Hepatic stellate cell (primary cell): ENCODE measurements at regions not wholly inside any gene's neighbourhood (a gene's known extent, or its start where the extent isn't known, plus 50 kb on each side); places are given as distances from the start of the nearest gene placed in this dataset.
"Not testable (repeated sequence)": the region's sequence is repeated elsewhere in the genome, so short reads cannot be mapped to it uniquely, and the experiment has no call there.

Source experiments
- DNase-seq: peaks from one replicate; pipeline ENCODE4 v3.0.0; 2011; ENCODE audit warnings: low spot score

DNA sequence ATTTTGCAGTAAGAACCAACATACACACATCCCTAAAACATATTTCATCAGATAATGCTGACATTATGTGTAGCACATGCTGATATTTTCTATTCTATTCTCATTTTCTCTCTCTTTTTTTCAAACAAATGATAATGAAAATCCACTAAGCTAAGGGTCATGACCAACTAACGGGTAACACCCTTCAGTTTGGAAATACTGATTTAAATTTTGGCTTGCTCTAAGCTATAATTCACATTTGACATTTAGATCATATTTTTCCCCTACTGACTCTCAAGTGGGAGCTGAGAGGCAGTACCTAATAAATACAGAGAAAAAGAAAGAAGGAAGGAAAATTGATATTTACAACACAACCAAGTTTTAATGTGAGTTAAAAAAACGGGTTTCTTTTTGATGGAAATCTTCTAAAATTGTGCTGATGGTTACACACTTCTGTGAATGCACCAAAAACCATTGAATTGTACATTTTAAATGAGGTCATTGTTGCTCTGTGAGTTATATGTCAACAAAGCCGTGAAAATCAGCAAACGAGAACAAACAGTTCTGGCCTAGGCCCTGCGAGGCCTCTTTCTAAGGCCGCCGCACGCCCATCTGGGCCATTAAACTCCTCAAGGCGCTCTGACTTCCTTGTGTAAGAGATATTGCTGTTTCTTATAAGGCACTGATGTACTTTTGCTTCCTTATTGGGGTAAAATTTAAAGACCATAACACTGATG, 124.2 kb downstream of the GALR1 start:
- no peak for DNase-seq

- DNase-seq = no peak
These were observed 124.8 kb downstream of the GALR1 start for GRCh38 chr18:77374446-77374805.

DNA sequence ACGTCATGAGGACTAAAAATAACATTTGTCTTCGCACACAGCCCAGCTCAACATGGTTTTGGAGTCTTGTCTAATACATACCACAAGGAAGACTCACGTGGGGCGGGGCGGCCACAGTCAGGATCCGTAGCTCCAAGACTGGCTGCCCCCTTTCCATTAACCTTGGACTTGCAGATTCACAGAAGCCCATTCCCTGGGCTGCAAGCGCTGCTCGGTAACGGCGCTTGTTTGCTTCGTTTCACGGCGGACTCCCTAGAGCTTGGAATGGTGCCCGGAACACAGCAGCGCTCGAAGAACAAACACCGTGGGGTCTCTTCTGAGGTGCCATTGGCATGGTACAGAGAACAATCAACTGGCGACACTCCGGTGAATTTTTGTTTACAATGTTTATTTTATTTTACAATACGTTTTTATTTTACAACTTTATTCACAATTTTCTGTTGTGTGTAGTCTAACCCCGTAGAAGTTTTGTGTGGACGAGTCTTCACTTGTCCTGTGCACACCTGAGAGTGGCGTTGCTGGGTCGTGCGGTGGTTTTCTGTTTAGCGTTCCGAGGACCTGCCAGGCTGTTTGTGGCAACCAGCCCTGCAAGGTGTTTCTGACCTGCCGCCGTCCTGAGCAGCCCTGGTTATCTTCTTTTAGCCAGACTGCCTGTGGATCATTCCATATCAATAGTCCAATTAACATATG, 126.5 kb downstream of the GALR1 start:
- DNase-seq = no peak

DNA sequence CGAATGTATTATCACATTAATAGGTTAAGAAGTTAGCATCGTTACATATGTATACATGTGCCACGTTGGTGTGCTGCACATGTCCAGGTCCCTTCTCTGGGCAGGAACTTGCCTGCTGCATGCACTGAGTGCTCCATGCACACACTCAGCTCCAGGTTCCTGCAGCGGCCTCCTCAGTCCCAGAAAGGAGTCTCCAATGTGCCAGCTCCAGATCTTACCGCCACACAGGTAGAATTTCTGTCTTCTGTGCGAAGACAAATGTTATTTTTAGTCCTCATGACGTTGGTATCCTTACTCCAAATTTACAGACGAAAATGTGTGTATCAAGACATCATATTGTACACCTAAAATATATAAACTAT, 127.1 kb downstream of the GALR1 start:
- DNase-seq = no peak

DNA sequence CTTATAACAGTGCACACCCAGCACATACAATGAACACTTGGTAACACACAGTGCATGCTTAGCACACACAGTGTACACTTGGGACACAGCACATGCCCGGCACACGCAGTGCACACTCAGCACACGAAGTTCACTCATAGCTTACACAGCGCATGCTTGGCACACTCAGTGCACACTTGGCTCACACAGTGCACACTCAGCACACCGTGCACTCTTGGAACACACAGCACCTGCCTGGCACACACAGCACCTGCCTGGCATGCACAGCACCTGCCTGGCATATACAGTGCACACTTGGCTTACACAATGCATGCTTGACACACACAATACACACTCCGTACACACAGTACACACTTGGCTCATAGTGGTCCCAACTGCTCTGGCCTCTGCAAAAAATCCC, 128.2 kb downstream of the GALR1 start:
- DNase-seq = no peak

GRCh38 chr18:77379976-77380509, 130.4 kb downstream of the GALR1 start:
- DNase-seq = no peak

DNA sequence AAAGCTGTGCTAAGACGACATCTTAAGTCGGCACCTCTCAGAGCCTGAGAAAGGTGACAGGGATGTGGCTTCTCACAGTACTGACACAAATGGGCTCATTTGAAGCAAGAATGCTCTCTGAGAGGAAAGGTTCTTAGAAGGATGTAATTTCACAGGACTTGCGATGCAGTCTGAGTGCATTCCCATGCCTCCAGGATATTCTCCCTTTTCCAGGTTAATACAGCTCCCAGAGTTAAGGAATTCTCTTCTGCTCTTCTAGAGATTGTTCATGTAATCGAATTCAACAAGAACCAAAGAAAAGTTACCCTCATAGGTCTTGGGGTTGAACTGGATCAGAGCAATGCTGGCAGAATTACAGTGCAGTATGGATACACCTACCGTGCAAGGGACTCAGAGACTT, 131.0 kb downstream of the GALR1 start:
- DNase-seq = no peak

- DNase-seq = no peak
These were observed 142.7 kb downstream of the GALR1 start for GRCh38 chr18:77392321-77392720.

GRCh38 chr18:77393519-77393918, 143.9 kb downstream of the GALR1 start:
- no peak for DNase-seq

- DNase-seq = no peak
These were observed 146.3 kb downstream of the GALR1 start for GRCh38 chr18:77395953-77396352.

DNA sequence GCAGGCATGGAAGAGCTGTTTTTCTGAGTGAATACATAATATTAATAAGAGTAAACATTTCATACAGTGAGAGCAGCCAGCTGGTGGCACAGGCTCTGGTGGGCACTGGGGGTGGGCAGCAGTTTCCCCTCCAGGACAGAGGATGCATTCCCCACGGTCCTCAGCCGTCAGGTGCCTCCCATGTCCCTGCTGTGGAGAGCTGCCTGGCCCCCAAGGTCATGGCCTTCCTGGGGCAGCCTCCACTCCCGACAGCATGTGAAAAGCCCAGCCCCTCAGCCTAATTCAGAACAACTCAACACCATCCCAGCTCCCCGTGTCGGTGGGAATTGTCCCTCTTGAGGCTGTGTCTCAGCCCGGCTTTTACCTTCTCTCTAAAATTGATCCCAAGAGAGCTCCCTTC, 147.4 kb downstream of the GALR1 start:
- no peak for DNase-seq

- no peak for DNase-seq
These were observed 148.0 kb downstream of the GALR1 start for GRCh38 chr18:77397617-77398016.

GRCh38 chr18:77400561-77400960, 150.9 kb downstream of the GALR1 start:
- no peak for DNase-seq

DNA sequence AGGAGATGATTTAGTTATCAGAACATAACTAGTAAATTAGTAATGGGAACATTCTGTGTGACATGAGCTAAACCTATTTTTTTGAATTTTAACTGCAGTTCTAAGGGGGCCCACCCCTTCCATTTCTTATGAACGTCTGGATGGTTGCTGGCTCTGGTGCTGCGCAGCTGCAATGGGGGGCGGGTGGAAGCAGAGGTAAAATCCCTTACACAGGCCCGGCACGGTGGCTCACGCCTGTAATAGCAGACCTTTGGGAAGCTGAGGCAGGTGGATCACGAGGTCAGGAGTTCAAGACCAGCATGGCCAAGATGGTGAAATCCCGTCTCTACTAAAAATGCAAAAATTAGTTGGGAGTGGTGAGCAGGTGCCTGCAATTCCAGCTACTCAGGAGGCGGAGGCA, 151.5 kb downstream of the GALR1 start:
- no peak for DNase-seq

GRCh38 chr18:77403969-77404535, 154.4 kb downstream of the GALR1 start:
- DNase-seq = no peak

- no peak for DNase-seq
These were observed 155.4 kb downstream of the GALR1 start for GRCh38 chr18:77405096-77405495.

DNA sequence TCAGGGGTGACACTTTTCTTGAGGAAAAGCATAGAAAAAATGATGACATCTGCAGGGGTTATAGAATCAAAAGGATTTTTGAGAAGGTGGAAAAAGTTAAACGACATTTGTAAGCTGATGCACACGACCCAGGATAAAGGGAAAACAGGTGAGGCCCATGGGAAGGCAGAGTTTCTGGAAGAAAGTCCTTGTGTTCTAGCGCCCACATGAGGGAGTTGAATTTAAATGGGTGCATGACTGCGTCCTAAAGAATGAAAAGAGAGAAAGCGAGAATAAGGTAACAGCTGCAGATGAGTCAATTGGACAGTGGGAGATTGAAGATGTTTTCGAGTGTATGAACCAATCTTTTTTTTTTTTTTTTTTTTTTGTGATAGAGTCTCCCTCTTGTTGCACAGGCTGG, 158.1 kb downstream of the GALR1 start:
- no peak for DNase-seq

DNA sequence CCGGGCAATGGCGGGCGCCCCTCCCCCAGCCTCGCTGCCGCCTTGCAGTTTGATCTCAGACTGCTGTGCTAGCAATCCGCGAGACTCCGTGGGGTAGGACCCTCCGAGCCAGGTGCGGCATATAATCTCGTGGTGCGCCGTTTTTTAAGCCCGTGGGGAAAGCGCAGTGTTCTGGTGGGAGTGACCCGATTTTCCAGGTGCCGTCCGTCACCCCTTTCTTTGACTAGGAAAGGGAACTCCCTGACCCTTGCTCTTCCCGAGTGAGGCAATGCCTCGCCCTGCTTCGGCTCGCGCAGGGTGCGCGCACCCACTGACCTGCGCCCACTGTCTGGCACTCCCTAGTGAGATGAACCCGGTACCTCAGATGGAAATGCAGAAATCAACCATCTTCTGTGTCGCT, 171.9 kb downstream of the GALR1 start:
- not testable (repeated sequence) for DNase-seq

GRCh38 chr18:77422974-77423867, 173.6 kb downstream of the GALR1 start:
- DNase-seq = no peak

DNA sequence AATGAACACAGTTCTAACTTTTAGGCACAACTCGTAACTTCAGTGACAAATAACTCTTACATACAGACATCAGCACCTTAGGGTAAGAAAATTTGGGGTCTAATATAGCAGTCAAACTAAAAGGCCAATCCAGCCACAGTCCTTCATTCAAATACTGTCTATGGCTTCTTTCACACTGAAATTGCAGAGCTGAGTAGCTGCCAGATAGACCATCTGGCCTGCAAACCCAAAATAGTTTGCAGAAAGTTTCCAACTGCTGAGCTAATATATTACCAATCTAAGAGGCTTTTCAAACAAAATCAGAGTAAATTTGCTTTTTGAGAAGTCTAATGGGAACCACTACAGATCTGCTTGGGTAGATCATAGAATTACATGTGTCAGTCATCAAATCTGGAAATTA, 183.4 kb downstream of the GALR1 start:
- no peak for DNase-seq

DNA sequence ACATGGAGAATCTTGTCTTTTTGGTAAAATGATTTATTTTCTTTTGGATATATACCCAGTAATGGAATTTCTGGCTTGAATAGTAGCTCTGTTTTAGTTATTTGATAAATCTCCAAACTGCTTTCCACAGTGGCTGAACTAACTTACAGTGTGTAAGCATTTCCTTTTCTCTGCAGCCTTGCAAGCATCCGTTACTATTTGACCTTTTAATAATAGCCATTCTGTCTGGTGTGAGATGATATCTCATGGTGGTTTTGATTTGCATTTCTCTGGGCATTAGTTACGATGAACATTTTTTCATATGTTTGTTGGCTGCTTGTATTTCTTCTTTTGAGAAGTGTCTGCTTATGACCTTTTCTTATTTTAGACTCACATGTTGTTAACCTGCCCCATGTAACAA, 190.2 kb downstream of the GALR1 start:
- DNase-seq = no peak

GRCh38 chr18:77442393-77442792, 192.7 kb downstream of the GALR1 start:
- no peak for DNase-seq
